ENCODE measurements at regions not wholly inside any gene's neighbourhood (a gene's known extent, or its start where the extent isn't known, plus 50 kb on each side); places are given as distances from the start of the nearest gene placed in this dataset.

GRCh38 chr21:45343891-45344290 is 56.2 kb upstream of the POFUT2 start:
- Histone ChIP-seq H3K9me2 (replicated peaks; ENCODE audit: low read length) (no peaks in the 10 kb centered on the region), H3K36me3 (ENCODE audit: low read depth, low read length) (no peaks in the 10 kb centered on the region), H3K27ac (ENCODE audit: low read length) (no peak overlapping the region), H3K9me3 (ENCODE audit: low read length) (no peaks in the 10 kb centered on the region), H3F3A (ENCODE audit: low read length, unreplicated experiment) (no peaks in the 10 kb centered on the region), H2AFZ (ENCODE audit: low read length) (no peak overlapping the region), H3K4me3 (ENCODE audit: low read length) (no peak overlapping the region), H3K9ac (ENCODE audit: low read length) (no peak overlapping the region), H3K79me2 (ENCODE audit: low read length) (no peaks in the 10 kb centered on the region), H3K27me3 (ENCODE audit: low read length) (no peaks in the 10 kb centered on the region), H3K4me1 (ENCODE audit: insufficient read depth, low read length) (peaks cover 17% of the 10 kb centered on the region), H4K20me1 (ENCODE audit: low read length) (no peaks in the 10 kb centered on the region), H3K4me2 (ENCODE audit: low read length) (no peak overlapping the region)
- no TSS peak for BruUV-seq (replicated peaks)
- ATAC-seq: no peak
- POLR2A ChIA-PET (ENCODE audit: unreplicated experiment): no interaction called here
- intact Hi-C loops (cut with micrococcal nuclease): no loop called here
- DNase-seq: no peak
- TF ChIP-seq, protein P1, sequence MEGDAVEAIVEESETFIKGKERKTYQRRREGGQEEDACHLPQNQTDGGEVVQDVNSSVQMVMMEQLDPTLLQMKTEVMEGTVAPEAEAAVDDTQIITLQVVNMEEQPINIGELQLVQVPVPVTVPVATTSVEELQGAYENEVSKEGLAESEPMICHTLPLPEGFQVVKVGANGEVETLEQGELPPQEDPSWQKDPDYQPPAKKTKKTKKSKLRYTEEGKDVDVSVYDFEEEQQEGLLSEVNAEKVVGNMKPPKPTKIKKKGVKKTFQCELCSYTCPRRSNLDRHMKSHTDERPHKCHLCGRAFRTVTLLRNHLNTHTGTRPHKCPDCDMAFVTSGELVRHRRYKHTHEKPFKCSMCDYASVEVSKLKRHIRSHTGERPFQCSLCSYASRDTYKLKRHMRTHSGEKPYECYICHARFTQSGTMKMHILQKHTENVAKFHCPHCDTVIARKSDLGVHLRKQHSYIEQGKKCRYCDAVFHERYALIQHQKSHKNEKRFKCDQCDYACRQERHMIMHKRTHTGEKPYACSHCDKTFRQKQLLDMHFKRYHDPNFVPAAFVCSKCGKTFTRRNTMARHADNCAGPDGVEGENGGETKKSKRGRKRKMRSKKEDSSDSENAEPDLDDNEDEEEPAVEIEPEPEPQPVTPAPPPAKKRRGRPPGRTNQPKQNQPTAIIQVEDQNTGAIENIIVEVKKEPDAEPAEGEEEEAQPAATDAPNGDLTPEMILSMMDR (conservative IDR thresholded peaks at IDR 0.05; ENCODE audit: low read depth, low read length): no peak
- TF ChIP-seq EZH2 (IDR thresholded peaks at IDR 0.05; ENCODE audit: low read length, unreplicated experiment): no peak
- no peak for TF ChIP-seq EZH2phosphoT487 (IDR thresholded peaks at IDR 0.05; ENCODE audit: borderline replicate concordance, low read length)
- CTCF ChIA-PET: no interaction called here

DNA sequence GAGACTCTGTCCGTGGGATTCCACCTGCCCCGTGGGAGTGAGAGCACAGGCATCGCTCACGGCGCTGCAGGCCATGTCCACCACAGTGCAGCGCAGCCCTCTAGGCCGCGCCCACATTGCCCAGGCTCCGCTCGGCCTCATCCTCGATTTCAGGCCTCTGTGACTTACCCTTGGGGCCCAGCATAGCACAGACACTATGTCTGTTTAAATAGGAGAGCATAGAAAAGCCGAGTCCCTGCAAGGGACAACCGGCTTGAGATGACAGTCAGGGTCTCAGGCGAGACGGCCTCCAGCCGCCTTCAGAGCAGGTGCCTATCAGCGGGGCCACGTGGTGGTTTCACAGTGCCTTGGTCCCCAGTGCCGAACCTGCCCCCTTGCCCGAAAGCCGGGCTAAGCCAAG is 56.9 kb upstream of the POFUT2 start:
- Histone ChIP-seq H3K4me1 (ENCODE audit: insufficient read depth, low read length) (peaks cover 17% of the 10 kb centered on the region), H3K79me2 (ENCODE audit: low read length) (no peaks in the 10 kb centered on the region), H4K20me1 (ENCODE audit: low read length) (no peaks in the 10 kb centered on the region), H3F3A (ENCODE audit: low read length, unreplicated experiment) (no peaks in the 10 kb centered on the region), H3K36me3 (ENCODE audit: low read depth, low read length) (no peaks in the 10 kb centered on the region), H2AFZ (ENCODE audit: low read length) (no peak overlapping the region), H3K27me3 (ENCODE audit: low read length) (no peaks in the 10 kb centered on the region), H3K4me3 (ENCODE audit: low read length) (no peak overlapping the region), H3K27ac (ENCODE audit: low read length) (no peak overlapping the region), H3K4me2 (ENCODE audit: low read length) (no peak overlapping the region), H3K9ac (ENCODE audit: low read length) (no peak overlapping the region), H3K9me2 (replicated peaks; ENCODE audit: low read length) (no peaks in the 10 kb centered on the region), H3K9me3 (ENCODE audit: low read length) (no peaks in the 10 kb centered on the region)
- ATAC-seq (no peak), DNase-seq (no peak)
- BruUV-seq (replicated peaks): no TSS peak
- intact Hi-C loops (cut with micrococcal nuclease): no loop called here
- ChIA-PET CTCF (no interaction called here), POLR2A (ENCODE audit: unreplicated experiment) (no interaction called here)
- TF ChIP-seq, protein P1 (conservative IDR thresholded peaks at IDR 0.05; ENCODE audit: low read depth, low read length): no peak
- TF ChIP-seq EZH2phosphoT487 (IDR thresholded peaks at IDR 0.05; ENCODE audit: borderline replicate concordance, low read length) (no peak), EZH2 (IDR thresholded peaks at IDR 0.05; ENCODE audit: low read length, unreplicated experiment) (no peak)

- H3K36me3 ChIP-seq (ENCODE audit: low read depth, low read length): no peaks in the 10 kb centered on the region
- DNase-seq: peak; percentile 45
- no peak for TF ChIP-seq EZH2 (IDR thresholded peaks at IDR 0.05; ENCODE audit: low read length, unreplicated experiment)
- TF ChIP-seq, protein P1 (conservative IDR thresholded peaks at IDR 0.05; ENCODE audit: low read depth, low read length): peak; percentile 20; the same call in 1 of the 2 replicates
- TF ChIP-seq EZH2phosphoT487 (IDR thresholded peaks at IDR 0.05; ENCODE audit: borderline replicate concordance, low read length): no peak
- no peaks in the 10 kb centered on the region for H3K9me3 ChIP-seq (ENCODE audit: low read length)
- intact Hi-C loops (cut with micrococcal nuclease): no loop called here
- no peaks in the 10 kb centered on the region for H4K20me1 ChIP-seq (ENCODE audit: low read length)
- no peak overlapping the region for H3K27ac ChIP-seq (ENCODE audit: low read length)
- no peaks in the 10 kb centered on the region for H3K79me2 ChIP-seq (ENCODE audit: low read length)
- ATAC-seq: peak; percentile 72
- BruUV-seq (replicated peaks): no TSS peak
- no peaks in the 10 kb centered on the region for H3K9me2 ChIP-seq (replicated peaks; ENCODE audit: low read length)
- peak overlapping the region; percentile 28; the same call in 1 of the 2 replicates for H3K4me3 ChIP-seq (ENCODE audit: low read length)
- peaks cover 9% of the 10 kb centered on the region for H3K4me1 ChIP-seq (ENCODE audit: insufficient read depth, low read length)
- H3K4me2 ChIP-seq (ENCODE audit: low read length): peak overlapping the region; percentile 63
- peak overlapping the region; percentile 58 for H2AFZ ChIP-seq (ENCODE audit: low read length)
- CTCF ChIA-PET: no interaction called here
- POLR2A ChIA-PET (ENCODE audit: unreplicated experiment): no interaction called here
- no peak overlapping the region for H3K9ac ChIP-seq (ENCODE audit: low read length)
- no peaks in the 10 kb centered on the region for H3K27me3 ChIP-seq (ENCODE audit: low read length)
- no peaks in the 10 kb centered on the region for H3F3A ChIP-seq (ENCODE audit: low read length, unreplicated experiment)
These were observed 57.8 kb upstream of the COL18A1 start for GRCh38 chr21:45347048-45347711.

Measured in PC-3 (cell line).